ENCODE measurements at regions not wholly inside any gene's neighbourhood (a gene's known extent, or its start where the extent isn't known, plus 50 kb on each side); places are given as distances from the start of the nearest gene placed in this dataset.

DNA sequence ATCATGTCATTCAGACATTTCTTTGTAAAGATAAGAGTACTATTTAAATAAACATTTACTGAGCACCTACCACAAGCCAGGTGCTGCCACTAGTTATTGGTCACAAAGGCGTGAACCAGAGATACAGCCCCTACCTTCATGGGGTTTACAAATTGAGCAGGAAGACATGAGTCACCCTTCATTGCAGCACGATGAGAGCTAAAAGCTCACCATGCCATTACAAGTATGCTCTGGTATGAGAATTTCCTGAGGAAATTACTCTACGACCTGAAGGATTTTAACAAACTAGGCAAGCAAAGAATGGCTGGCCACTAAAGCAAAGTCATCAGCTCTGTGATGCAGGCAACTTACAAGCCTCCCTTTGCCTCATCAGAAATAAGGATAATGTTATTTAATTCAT, 346.8 kb downstream of the BRINP2 start:
- TF ChIP-seq CTCF (conservative IDR thresholded peaks at IDR 0.05; ENCODE audit: low read length) = no peak
- TF ChIP-seq EZH2phosphoT487 (IDR thresholded peaks at IDR 0.05; ENCODE audit: borderline replicate concordance) = no peak
